ENCODE measurements at regions not wholly inside any gene's neighbourhood (a gene's known extent, or its start where the extent isn't known, plus 50 kb on each side); places are given as distances from the start of the nearest gene placed in this dataset.

DNA sequence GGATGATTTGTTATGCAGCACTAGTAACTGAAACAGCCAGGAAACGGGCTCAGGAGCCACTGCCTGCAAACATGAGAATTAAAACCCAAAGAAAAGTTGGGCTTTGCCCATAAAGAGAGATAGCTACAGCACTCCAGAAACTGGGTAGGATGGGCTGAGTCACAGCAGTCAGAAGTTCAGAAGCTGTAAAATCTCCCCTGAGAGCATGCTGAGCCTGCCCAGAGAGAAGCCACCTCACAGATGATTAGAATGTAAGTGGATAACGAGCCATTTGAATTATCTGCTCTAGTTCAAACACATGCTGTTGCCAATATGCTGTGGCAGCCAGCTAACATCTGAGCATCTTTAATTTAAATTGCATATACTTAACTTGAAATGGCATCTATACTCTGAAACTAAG, 388.1 kb upstream of the ACVR2A start:
- TF ChIP-seq CTCF (conservative IDR thresholded peaks at IDR 0.05; ENCODE audit: low read depth in 2 of 2): no peak
- TF ChIP-seq EZH2 (IDR thresholded peaks at IDR 0.05; ENCODE audit: low read depth, unreplicated experiment): no peak
- no peak for TF ChIP-seq POLR2AphosphoS5 (IDR thresholded peaks at IDR 0.05; ENCODE audit: low read depth)
- TF ChIP-seq REST (IDR thresholded peaks at IDR 0.05; ENCODE audit: unreplicated experiment): no peak

Data from GM23338 (cell line).